CD4-positive, alpha-beta memory T cell (primary cell): ENCODE measurements at regions not wholly inside any gene's neighbourhood (a gene's known extent, or its start where the extent isn't known, plus 50 kb on each side); places are given as distances from the start of the nearest gene placed in this dataset.

Experiments used
- CTCF ChIA-PET: fragments of 350-600 bp; sonication (Branson Sonifier 250); formaldehyde crosslinking; loops from one replicate; lab custom pipeline; 2021; ENCODE audit warnings: inconsistent platforms; ENCODE audit not compliant: partially characterized antibody; lab: Charles Lee
- POLR2A ChIA-PET: fragments of 350-600 bp; sonication (Branson Sonifier 250); formaldehyde crosslinking; loops from one replicate; lab custom pipeline; 2021; ENCODE audit not compliant: partially characterized antibody; lab: Charles Lee
- DNase-seq, 5 donors: peaks; one replicate each; pipeline versions ENCODE4 v3.0.0 to v3.0.0-alpha.2; 2020 to 2022; ENCODE audit warnings: mixed read lengths in 1 of 5
- H3K27ac ChIP-seq: one replicate; pipeline ENCODE4 v1.7.0; 2013; ENCODE audit warnings: low read depth, low read length
- H3K27me3 ChIP-seq: 2 replicates; pipeline ENCODE4 v1.7.0; 2013; ENCODE audit warnings: mild to moderate bottlenecking, low read length, moderate library complexity; ENCODE audit not compliant: insufficient read depth
- H3K36me3 ChIP-seq: 2 replicates; pipeline ENCODE4 v1.7.0; 2013; ENCODE audit warnings: mild to moderate bottlenecking, low read length, moderate library complexity; ENCODE audit not compliant: insufficient read depth
- H3K4me1 ChIP-seq: 2 replicates; pipeline ENCODE4 v1.7.0; 2013; ENCODE audit warnings: mild to moderate bottlenecking, low read length, moderate library complexity; ENCODE audit not compliant: insufficient read depth
- H3K4me3 ChIP-seq, 2 donors: one replicate each; pipeline ENCODE4 v1.7.0; 2013; ENCODE audit warnings: low read length in 2 of 2, mild to moderate bottlenecking in 1 of 2
- H3K9me3 ChIP-seq, 2 donors: one replicate each; pipeline ENCODE4 v1.7.0; 2013; ENCODE audit warnings: low read length in 2 of 2, control low read depth in 1 of 2; ENCODE audit not compliant: control insufficient read depth in 1 of 2
- H3K27ac Mint-ChIP-seq, 7 donors: one replicate each; pipeline ENCODE4 v1.8.0; 2020 to 2021; ENCODE audit warnings: mixed read lengths in 7 of 7, mild to moderate bottlenecking in 6 of 7, inconsistent platforms in 3 of 7, moderate library complexity in 3 of 7
- H3K27me3 Mint-ChIP-seq, 2 donors: one replicate each; pipeline ENCODE4 v1.8.0; 2020 to 2021; ENCODE audit warnings: mixed read lengths in 2 of 2
- H3K36me3 Mint-ChIP-seq, 2 donors: one replicate each; pipeline ENCODE4 v1.8.0; 2020 to 2021; ENCODE audit warnings: mixed read lengths in 2 of 2, inconsistent platforms in 1 of 2, mild to moderate bottlenecking in 1 of 2
- H3K4me1 Mint-ChIP-seq, 4 donors: one replicate each; pipeline ENCODE4 v1.8.0; 2020 to 2021; ENCODE audit warnings: mixed read lengths in 4 of 4, mild to moderate bottlenecking in 1 of 4
- H3K4me3 Mint-ChIP-seq, 8 donors: one replicate each; pipeline ENCODE4 v1.8.0; 2020 to 2021; ENCODE audit warnings: mixed read lengths in 8 of 8, mild to moderate bottlenecking in 7 of 8, moderate library complexity in 6 of 8, inconsistent platforms in 3 of 8
- H3K9me3 Mint-ChIP-seq, 8 donors: one replicate each; pipeline ENCODE4 v1.8.0; 2020 to 2021; ENCODE audit warnings: mixed read lengths in 8 of 8, mild to moderate bottlenecking in 5 of 8, inconsistent platforms in 3 of 8, moderate library complexity in 1 of 8
- intact Hi-C: fragments of 100-400 bp; cut with micrococcal nuclease; formaldehyde crosslinking; loops from one replicate; pipeline ENCODE4 v1.15.1; 2023

DNA sequence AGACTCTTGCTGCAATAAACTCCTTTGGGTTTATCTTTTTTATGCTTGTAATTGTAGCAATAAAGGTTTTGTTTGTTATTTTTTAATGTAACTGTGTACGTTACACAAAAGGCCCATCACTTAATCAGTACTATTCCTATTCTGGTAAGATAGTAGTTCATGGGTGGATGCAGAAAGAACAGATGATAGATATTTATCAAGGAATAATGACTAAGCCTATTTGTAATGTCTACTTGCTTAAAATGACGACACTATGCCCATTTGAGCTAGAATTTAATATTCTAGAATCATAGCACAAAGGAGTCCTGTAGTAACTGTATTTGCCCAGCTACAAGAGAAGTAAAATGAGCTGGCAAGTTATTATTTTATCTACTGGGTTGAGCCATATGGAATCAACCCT, 235.4 kb upstream of the DYNLRB2 start:
- Histone ChIP-seq H3K4me3 (no peak overlapping the region), H3K36me3 (no peaks in the 10 kb centered on the region), H3K27ac (no peak overlapping the region), H3K4me1 (no peaks in the 10 kb centered on the region), H3K9me3 (no peaks in the 10 kb centered on the region), H3K27me3 (no peaks in the 10 kb centered on the region)
- Mint-ChIP-seq H3K4me1 (no peaks in the 10 kb centered on the region), H3K4me3 (no peak overlapping the region), H3K27ac (no peak overlapping the region), H3K27me3 (peaks cover 5 to 10% of the 10 kb centered on the region in 2 donors), H3K9me3 (peaks cover 0 to 2% (median 0%) of the 10 kb centered on the region in 8 donors), H3K36me3 (no peaks in the 10 kb centered on the region)
- intact Hi-C loops: no loop called here
- no peak for DNase-seq
- ChIA-PET CTCF (no interaction called here), POLR2A (no interaction called here)

GRCh38 chr16:80303691-80304090, 237.1 kb upstream of the DYNLRB2 start:
- no peak for DNase-seq
- Mint-ChIP-seq H3K27me3 (peaks cover 3 to 7% of the 10 kb centered on the region in 2 donors), H3K9me3 (no peaks in the 10 kb centered on the region), H3K4me1 (no peaks in the 10 kb centered on the region), H3K27ac (no peak overlapping the region), H3K4me3 (no peak overlapping the region), H3K36me3 (no peaks in the 10 kb centered on the region)
- Histone ChIP-seq H3K4me1 (no peaks in the 10 kb centered on the region), H3K9me3 (no peaks in the 10 kb centered on the region), H3K4me3 (no peak overlapping the region), H3K36me3 (no peaks in the 10 kb centered on the region), H3K27ac (no peak overlapping the region), H3K27me3 (no peaks in the 10 kb centered on the region)
- CTCF ChIA-PET: no interaction called here
- POLR2A ChIA-PET: no interaction called here
- intact Hi-C loops: no loop called here

GRCh38 chr16:80300876-80301275, 239.9 kb upstream of the DYNLRB2 start:
- H3K4me3 ChIP-seq: no peak overlapping the region
- Mint-ChIP-seq H3K36me3 (no peaks in the 10 kb centered on the region), H3K27me3 (peaks cover 4 to 5% of the 10 kb centered on the region in 2 donors), H3K27ac (no peak overlapping the region), H3K4me3 (no peak overlapping the region), H3K9me3 (no peaks in the 10 kb centered on the region), H3K4me1 (no peaks in the 10 kb centered on the region)
- no peak overlapping the region for H3K27ac ChIP-seq
- H3K27me3 ChIP-seq: no peaks in the 10 kb centered on the region
- no peak for DNase-seq
- H3K36me3 ChIP-seq: no peaks in the 10 kb centered on the region
- H3K4me1 ChIP-seq: no peaks in the 10 kb centered on the region
- ChIA-PET CTCF (no interaction called here), POLR2A (no interaction called here)
- intact Hi-C loops: no loop called here
- no peaks in the 10 kb centered on the region for H3K9me3 ChIP-seq

- POLR2A ChIA-PET: no interaction called here
- H3K4me3 Mint-ChIP-seq: no peak overlapping the region
Measured at GRCh38 chr16:80300456-80300855, 240.3 kb upstream of the DYNLRB2 start.

GRCh38 chr16:80299416-80299815, 241.4 kb upstream of the DYNLRB2 start:
- no peaks in the 10 kb centered on the region for H3K4me1 Mint-ChIP-seq
- CTCF ChIA-PET: no interaction called here
- no peaks in the 10 kb centered on the region for H3K4me1 ChIP-seq
- H3K9me3 ChIP-seq: no peaks in the 10 kb centered on the region
- no peak overlapping the region for H3K4me3 Mint-ChIP-seq
- intact Hi-C loops: no loop called here
- H3K9me3 Mint-ChIP-seq: peaks cover 0 to 2% (median 0%) of the 10 kb centered on the region in 8 donors
- no peak overlapping the region for H3K27ac ChIP-seq
- no peak overlapping the region for H3K4me3 ChIP-seq
- no peaks in the 10 kb centered on the region for H3K27me3 ChIP-seq
- POLR2A ChIA-PET: no interaction called here
- no peak for DNase-seq
- peaks cover 5 to 7% of the 10 kb centered on the region in 2 donors for H3K27me3 Mint-ChIP-seq
- no peaks in the 10 kb centered on the region for H3K36me3 ChIP-seq
- H3K27ac Mint-ChIP-seq: no peak overlapping the region
- H3K36me3 Mint-ChIP-seq: no peaks in the 10 kb centered on the region

More at GRCh38 chr16:80300456-80300855, 240.3 kb upstream of the DYNLRB2 start:
- Histone ChIP-seq H3K36me3 (no peaks in the 10 kb centered on the region), H3K27ac (no peak overlapping the region), H3K27me3 (no peaks in the 10 kb centered on the region), H3K4me3 (no peak overlapping the region), H3K9me3 (no peaks in the 10 kb centered on the region), H3K4me1 (no peaks in the 10 kb centered on the region)
- H3K36me3 Mint-ChIP-seq: no peaks in the 10 kb centered on the region
- H3K4me1 Mint-ChIP-seq: no peaks in the 10 kb centered on the region
- peaks cover 0 to 2% (median 0%) of the 10 kb centered on the region in 8 donors for H3K9me3 Mint-ChIP-seq
- CTCF ChIA-PET: no interaction called here
- peaks cover 3 to 5% of the 10 kb centered on the region in 2 donors for H3K27me3 Mint-ChIP-seq
- intact Hi-C loops: no loop called here
- no peak overlapping the region for H3K27ac Mint-ChIP-seq
- no peak for DNase-seq

- Mint-ChIP-seq H3K27me3 (peaks cover 5 to 7% of the 10 kb centered on the region in 2 donors), H3K36me3 (no peaks in the 10 kb centered on the region), H3K9me3 (peaks cover 0 to 2% (median 0%) of the 10 kb centered on the region in 8 donors), H3K27ac (no peak overlapping the region), H3K4me3 (no peak overlapping the region), H3K4me1 (no peaks in the 10 kb centered on the region)
- Histone ChIP-seq H3K4me3 (no peak overlapping the region), H3K9me3 (no peaks in the 10 kb centered on the region), H3K4me1 (no peaks in the 10 kb centered on the region), H3K27ac (no peak overlapping the region), H3K27me3 (no peaks in the 10 kb centered on the region), H3K36me3 (no peaks in the 10 kb centered on the region)
- intact Hi-C loops: no loop called here
- ChIA-PET CTCF (no interaction called here), POLR2A (no interaction called here)
- no peak for DNase-seq
Measured at GRCh38 chr16:80298676-80299075, 242.1 kb upstream of the DYNLRB2 start.

GRCh38 chr16:80296034-80296433, 244.8 kb upstream of the DYNLRB2 start:
- no peaks in the 10 kb centered on the region for H3K4me1 ChIP-seq
- ChIA-PET POLR2A (no interaction called here), CTCF (no interaction called here)
- no peaks in the 10 kb centered on the region for H3K4me1 Mint-ChIP-seq
- no peaks in the 10 kb centered on the region for H3K9me3 ChIP-seq
- no peaks in the 10 kb centered on the region for H3K36me3 Mint-ChIP-seq
- H3K27ac Mint-ChIP-seq: no peak overlapping the region
- H3K36me3 ChIP-seq: no peaks in the 10 kb centered on the region
- intact Hi-C loops: no loop called here
- peaks cover 6 to 7% of the 10 kb centered on the region in 2 donors for H3K27me3 Mint-ChIP-seq
- no peaks in the 10 kb centered on the region for H3K27me3 ChIP-seq
- no peak overlapping the region for H3K4me3 Mint-ChIP-seq
- no peak for DNase-seq
- no peak overlapping the region for H3K27ac ChIP-seq
- no peak overlapping the region for H3K4me3 ChIP-seq
- peaks cover 0 to 2% (median 0%) of the 10 kb centered on the region in 8 donors for H3K9me3 Mint-ChIP-seq

GRCh38 chr16:80294172-80294571, 246.6 kb upstream of the DYNLRB2 start:
- Histone ChIP-seq H3K36me3 (no peaks in the 10 kb centered on the region), H3K4me1 (no peaks in the 10 kb centered on the region), H3K27me3 (no peaks in the 10 kb centered on the region), H3K9me3 (no peaks in the 10 kb centered on the region), H3K27ac (no peak overlapping the region), H3K4me3 (no peak overlapping the region)
- no peaks in the 10 kb centered on the region for H3K4me1 Mint-ChIP-seq
- ChIA-PET CTCF (no interaction called here), POLR2A (no interaction called here)
- peaks cover 7 to 8% of the 10 kb centered on the region in 2 donors for H3K27me3 Mint-ChIP-seq
- no peak overlapping the region for H3K4me3 Mint-ChIP-seq
- no peaks in the 10 kb centered on the region for H3K36me3 Mint-ChIP-seq
- peaks cover 0 to 2% (median 0%) of the 10 kb centered on the region in 8 donors for H3K9me3 Mint-ChIP-seq
- intact Hi-C loops: no loop called here
- H3K27ac Mint-ChIP-seq: no peak overlapping the region
- no peak for DNase-seq
